IPS-18a (cell line): ENCODE measurements at regions not wholly inside any gene's neighbourhood (a gene's known extent, or its start where the extent isn't known, plus 50 kb on each side); places are given as distances from the start of the nearest gene placed in this dataset.
A peak's percentile ranks its signal among the peaks of the same experiment; 100 is the strongest.
"Not testable (repeated sequence)": the region's sequence is repeated elsewhere in the genome, so short reads cannot be mapped to it uniquely, and the experiment has no call there.

Experiments used
- H3K27ac ChIP-seq: one replicate; pipeline ENCODE4 v1.5.1; 2013; ENCODE audit warnings: low read length
- H3K27me3 ChIP-seq: one replicate; pipeline ENCODE4 v1.6.1; 2013; ENCODE audit warnings: mild to moderate bottlenecking, low read length; ENCODE audit not compliant: control insufficient read depth, insufficient read depth
- H3K36me3 ChIP-seq: one replicate; pipeline ENCODE4 v1.6.1; 2013; ENCODE audit warnings: low read depth, low read length; ENCODE audit not compliant: control insufficient read depth
- H3K4me1 ChIP-seq: one replicate; pipeline ENCODE4 v1.6.1; 2013; ENCODE audit warnings: low read depth, low read length; ENCODE audit not compliant: control insufficient read depth
- H3K4me3 ChIP-seq: one replicate; pipeline ENCODE4 v1.5.1; 2013; ENCODE audit warnings: low read length
- H3K9ac ChIP-seq: one replicate; pipeline ENCODE4 v1.6.1; 2013; ENCODE audit warnings: mild to moderate bottlenecking, low read length, moderate library complexity
- H3K9me3 ChIP-seq: one replicate; pipeline ENCODE4 v1.6.1; 2013; ENCODE audit warnings: low read depth, low read length; ENCODE audit not compliant: control insufficient read depth

- H3K27ac ChIP-seq = peak overlapping the region; percentile 68
- H3K9ac ChIP-seq = no peak overlapping the region
- H3K9me3 ChIP-seq = no peaks in the 10 kb centered on the region
- peaks cover 12% of the 10 kb centered on the region for H3K4me1 ChIP-seq
- no peaks in the 10 kb centered on the region for H3K27me3 ChIP-seq
- H3K36me3 ChIP-seq = no peaks in the 10 kb centered on the region
- no peak overlapping the region for H3K4me3 ChIP-seq
Observed at GRCh38 chr13:80946008-80946802, 605.3 kb upstream of the SPRY2 start.

DNA sequence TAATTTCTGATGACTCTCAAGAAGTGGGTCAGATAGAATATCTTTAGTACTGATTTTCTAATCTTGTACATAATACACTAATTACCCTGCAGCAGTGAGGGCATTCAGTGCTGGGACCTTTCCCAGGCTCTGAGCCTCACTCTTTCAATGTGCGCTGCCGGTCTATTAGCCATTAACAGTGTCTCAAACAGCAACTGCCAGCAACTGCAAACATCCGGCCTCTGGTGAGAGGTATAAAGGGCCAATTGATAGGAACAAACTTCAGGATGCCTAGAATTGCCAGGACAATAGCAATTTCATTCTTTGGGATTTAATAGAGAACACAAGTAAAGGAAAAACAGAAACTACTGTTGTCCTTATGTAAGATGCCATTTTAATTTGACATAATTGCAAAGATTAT is 604.4 kb upstream of the SPRY2 start:
- Histone ChIP-seq H3K4me3 (no peak overlapping the region), H3K27ac (no peak overlapping the region), H3K9ac (no peak overlapping the region), H3K9me3 (no peaks in the 10 kb centered on the region), H3K36me3 (no peaks in the 10 kb centered on the region), H3K27me3 (no peaks in the 10 kb centered on the region), H3K4me1 (peaks cover 12% of the 10 kb centered on the region)

DNA sequence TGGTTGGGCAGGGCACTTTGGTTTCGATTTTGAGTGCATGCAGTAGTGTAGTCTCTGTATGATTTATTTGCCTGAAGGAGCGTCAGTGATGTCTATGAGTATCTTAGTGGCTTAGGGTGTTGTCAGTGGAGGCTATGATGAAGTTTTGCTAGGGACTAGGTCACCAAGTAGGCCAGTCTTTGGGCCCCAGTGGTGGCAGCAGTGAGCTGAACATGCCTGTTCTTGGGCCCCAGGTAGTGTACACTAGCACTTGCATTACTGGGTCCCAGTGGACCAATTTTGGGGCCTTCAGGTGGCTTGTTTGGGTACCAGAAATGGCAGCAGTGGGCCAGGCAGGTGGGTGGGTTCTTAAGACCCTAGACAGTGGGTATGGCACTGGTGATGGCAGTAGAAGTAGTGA is 598.7 kb upstream of the SPRY2 start:
- Histone ChIP-seq H3K27me3 (no peaks in the 10 kb centered on the region), H3K9me3 (no peaks in the 10 kb centered on the region), H3K4me3 (no peak overlapping the region), H3K4me1 (peaks cover 4% of the 10 kb centered on the region), H3K36me3 (no peaks in the 10 kb centered on the region), H3K9ac (no peak overlapping the region), H3K27ac (no peak overlapping the region)

- no peak overlapping the region for H3K9ac ChIP-seq
- H3K27ac ChIP-seq = no peak overlapping the region
- H3K9me3 ChIP-seq = no peaks in the 10 kb centered on the region
- no peaks in the 10 kb centered on the region for H3K36me3 ChIP-seq
- H3K27me3 ChIP-seq = no peaks in the 10 kb centered on the region
- no peaks in the 10 kb centered on the region for H3K4me1 ChIP-seq
- no peak overlapping the region for H3K4me3 ChIP-seq
Observed at GRCh38 chr13:80931766-80932165, 590.8 kb upstream of the SPRY2 start.

DNA sequence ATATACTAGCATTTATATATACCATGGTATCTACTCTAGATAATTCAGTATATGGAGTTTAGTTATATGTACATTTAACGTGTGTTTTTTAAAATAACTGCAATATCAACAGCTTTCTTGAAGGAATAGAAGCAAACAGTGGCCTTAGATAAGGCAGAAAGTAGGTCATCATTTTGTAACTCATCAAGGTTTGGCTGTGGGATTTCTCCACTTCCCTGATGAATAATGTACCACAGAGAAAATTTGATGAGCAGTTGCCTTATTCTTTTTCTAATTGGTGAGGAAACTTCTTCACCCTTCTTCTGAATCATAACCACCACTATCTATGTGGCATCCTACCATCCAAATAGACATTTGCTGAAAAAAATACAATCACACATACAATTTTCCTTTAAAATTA is 590.2 kb upstream of the SPRY2 start:
- no peak overlapping the region for H3K9ac ChIP-seq
- no peaks in the 10 kb centered on the region for H3K9me3 ChIP-seq
- no peak overlapping the region for H3K27ac ChIP-seq
- no peak overlapping the region for H3K4me3 ChIP-seq
- H3K27me3 ChIP-seq = no peaks in the 10 kb centered on the region
- no peaks in the 10 kb centered on the region for H3K4me1 ChIP-seq
- no peaks in the 10 kb centered on the region for H3K36me3 ChIP-seq

DNA sequence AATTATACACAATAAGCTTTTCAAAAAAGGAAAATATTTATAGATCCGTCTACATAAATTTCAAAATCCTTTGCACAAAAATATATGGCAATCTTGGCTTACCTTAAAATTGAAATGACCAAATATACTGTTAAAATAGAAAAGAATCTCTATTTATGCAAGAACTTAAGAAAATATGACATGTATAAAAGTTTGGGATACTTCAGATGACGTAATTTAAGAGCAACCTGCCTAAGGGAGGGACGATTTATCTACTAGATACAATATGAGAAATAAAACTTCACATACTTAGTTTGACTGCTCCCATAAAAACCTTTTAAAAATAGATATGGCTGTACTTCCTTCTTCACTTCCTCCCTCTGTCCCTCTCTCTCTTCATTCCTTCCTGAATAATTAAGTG is 587.3 kb upstream of the SPRY2 start:
- H3K9ac ChIP-seq = no peak overlapping the region
- H3K4me1 ChIP-seq = no peaks in the 10 kb centered on the region

GRCh38 chr13:80926024-80926423 is 585.1 kb upstream of the SPRY2 start:
- H3K36me3 ChIP-seq, H3K4me1 ChIP-seq, H3K4me3 ChIP-seq, H3K27me3 ChIP-seq, H3K9ac ChIP-seq, H3K27ac ChIP-seq, H3K9me3 ChIP-seq: not testable (repeated sequence)

More for the DNA sequence above, 587.3 kb upstream of the SPRY2 start:
- Histone ChIP-seq H3K27ac (no peak overlapping the region), H3K36me3 (no peaks in the 10 kb centered on the region), H3K4me3 (no peak overlapping the region), H3K27me3 (no peaks in the 10 kb centered on the region), H3K9me3 (no peaks in the 10 kb centered on the region)

- Histone ChIP-seq H3K9ac (no peak overlapping the region), H3K27ac (no peak overlapping the region), H3K36me3 (no peaks in the 10 kb centered on the region), H3K27me3 (no peaks in the 10 kb centered on the region), H3K9me3 (no peaks in the 10 kb centered on the region), H3K4me3 (no peak overlapping the region), H3K4me1 (no peaks in the 10 kb centered on the region)
Observed at GRCh38 chr13:80924596-80924995, 583.7 kb upstream of the SPRY2 start.

GRCh38 chr13:80923907-80924306 is 583.0 kb upstream of the SPRY2 start:
- H3K9ac ChIP-seq = no peak overlapping the region
- no peaks in the 10 kb centered on the region for H3K27me3 ChIP-seq
- no peaks in the 10 kb centered on the region for H3K36me3 ChIP-seq
- H3K4me1 ChIP-seq = no peaks in the 10 kb centered on the region
- no peaks in the 10 kb centered on the region for H3K9me3 ChIP-seq
- H3K27ac ChIP-seq = no peak overlapping the region
- no peak overlapping the region for H3K4me3 ChIP-seq

DNA sequence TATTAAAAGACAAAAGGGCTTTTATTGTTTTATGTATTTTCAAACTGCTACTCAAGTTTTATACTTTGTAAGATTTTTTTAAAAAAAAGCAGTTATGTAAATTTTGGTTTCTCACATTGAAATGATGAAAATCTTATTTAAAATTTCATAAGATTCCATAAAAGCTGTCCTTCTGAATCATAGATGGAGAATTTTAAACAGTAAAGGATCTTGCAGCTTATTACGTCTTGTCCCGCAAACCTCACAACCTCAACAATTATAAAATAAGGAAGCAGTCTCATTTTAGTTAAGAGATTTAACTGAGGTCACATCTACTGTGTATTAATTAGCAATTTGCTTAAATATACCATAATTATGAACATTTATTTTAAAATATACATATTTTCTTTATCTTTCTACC is 581.0 kb upstream of the SPRY2 start:
- no peak overlapping the region for H3K9ac ChIP-seq
- no peaks in the 10 kb centered on the region for H3K4me1 ChIP-seq
- no peaks in the 10 kb centered on the region for H3K9me3 ChIP-seq
- H3K36me3 ChIP-seq = no peaks in the 10 kb centered on the region
- no peaks in the 10 kb centered on the region for H3K27me3 ChIP-seq
- H3K27ac ChIP-seq = no peak overlapping the region
- no peak overlapping the region for H3K4me3 ChIP-seq

- no peak overlapping the region for H3K9ac ChIP-seq
- H3K4me3 ChIP-seq = no peak overlapping the region
- H3K27ac ChIP-seq = no peak overlapping the region
- H3K27me3 ChIP-seq = no peaks in the 10 kb centered on the region
- no peaks in the 10 kb centered on the region for H3K9me3 ChIP-seq
- no peaks in the 10 kb centered on the region for H3K36me3 ChIP-seq
- no peaks in the 10 kb centered on the region for H3K4me1 ChIP-seq
Observed at GRCh38 chr13:80921541-80921940, 580.6 kb upstream of the SPRY2 start.

DNA sequence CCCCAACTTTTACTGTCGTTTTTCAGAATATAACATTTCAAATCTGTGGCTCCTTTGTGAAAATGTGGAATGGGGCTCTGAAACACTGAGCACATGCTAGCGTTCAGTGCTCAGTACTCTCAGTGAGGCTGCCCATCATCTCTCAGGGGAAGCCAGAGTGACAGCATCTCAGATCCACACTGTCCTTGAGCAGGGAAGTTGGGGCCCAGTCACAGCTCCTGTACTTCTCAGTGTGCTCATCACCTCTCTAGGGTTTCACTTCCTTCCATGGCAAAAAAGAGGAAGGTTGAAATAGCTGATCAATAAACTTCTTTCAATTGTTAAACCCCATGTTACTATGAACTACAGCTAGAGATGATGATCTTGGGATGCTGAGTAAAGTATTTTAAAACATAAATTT is 565.9 kb upstream of the SPRY2 start:
- Histone ChIP-seq H3K9ac (no peak overlapping the region), H3K36me3 (no peaks in the 10 kb centered on the region), H3K4me1 (no peaks in the 10 kb centered on the region), H3K27me3 (no peaks in the 10 kb centered on the region), H3K4me3 (no peak overlapping the region), H3K9me3 (no peaks in the 10 kb centered on the region), H3K27ac (no peak overlapping the region)
